K562 (cell line): ENCODE measurements at regions not wholly inside any gene's neighbourhood (a gene's known extent, or its start where the extent isn't known, plus 50 kb on each side); places are given as distances from the start of the nearest gene placed in this dataset.

Experiments
- C11orf30 ChIP-seq: fragments of 450-650 bp; IDR thresholded peaks from 2 replicates; pipeline ENCODE4 v1.6.1; 2016; ENCODE audit warnings: low read depth, mild to moderate bottlenecking
- ELF2 ChIP-seq: fragments of 250-450 bp; sonication (Bioruptor Pico); IDR thresholded peaks from 2 replicates; pipeline ENCODE4 v1.5.0; 2021; ENCODE audit warnings: mild to moderate bottlenecking
- GTF2F1 ChIP-seq: IDR thresholded peaks from 2 replicates; pipeline ENCODE4 v1.6.1; 2011; ENCODE audit warnings: low read depth, low read length, improper control_type of control experiment
- L3MBTL2 ChIP-seq: fragments of 450-650 bp; IDR thresholded peaks from 2 replicates; pipeline ENCODE4 v1.6.1; 2016; ENCODE audit warnings: mild to moderate bottlenecking, moderate library complexity
- PHF20 ChIP-seq: fragments of 450-650 bp; IDR thresholded peaks from 2 replicates; pipeline ENCODE4 v1.6.1; 2018; ENCODE audit not compliant: partially characterized antibody
- TCFL5 ChIP-seq: fragments of 250-450 bp; sonication (Bioruptor Pico); conservative IDR thresholded peaks from 2 replicates; pipeline ENCODE4 v1.6.1; 2021; ENCODE audit warnings: mild to moderate bottlenecking, moderate library complexity, matching md5 sums
- ZNF165 ChIP-seq: fragments of 250-450 bp; sonication (Bioruptor Pico); IDR thresholded peaks from 2 replicates; pipeline ENCODE4 v1.4.0; 2020; ENCODE audit warnings: borderline replicate concordance
- ZNF354B ChIP-seq: fragments of 250-450 bp; sonication (Bioruptor Pico); IDR thresholded peaks from 2 replicates; pipeline ENCODE4 v1.4.0; 2020
- ZNF76 ChIP-seq: fragments of 250-450 bp; sonication (Bioruptor Pico); IDR thresholded peaks from 2 replicates; pipeline ENCODE4 v1.4.0; 2020; ENCODE audit warnings: mild to moderate bottlenecking, moderate library complexity, borderline replicate concordance
- TF ChIP-seq, protein P1 (sequence below): fragments of 450-650 bp; IDR thresholded peaks from 2 replicates; pipeline ENCODE4 v1.6.1; 2016; ENCODE audit warnings: mild to moderate bottlenecking, moderate library complexity
- TF ChIP-seq, protein P2 (sequence below): fragments of 450-650 bp; IDR thresholded peaks from 2 replicates; pipeline ENCODE4 v1.6.1; 2016; ENCODE audit warnings: missing biosample characterization, missing genetic modification characterization
- TF ChIP-seq, protein P3 (sequence below): fragments of 450-650 bp; formaldehyde crosslinking; IDR thresholded peaks from 2 replicates; pipeline ENCODE4 v1.4.0; 2020; ENCODE audit warnings: mild to moderate bottlenecking, moderate library complexity
- TF ChIP-seq, protein P4 (sequence below): sonication (generic); formaldehyde crosslinking; IDR thresholded peaks from 2 replicates; pipeline ENCODE4 v1.8.0; 2022; ENCODE audit warnings: missing genetic modification reagents, mild to moderate bottlenecking, borderline replicate concordance

DNA sequence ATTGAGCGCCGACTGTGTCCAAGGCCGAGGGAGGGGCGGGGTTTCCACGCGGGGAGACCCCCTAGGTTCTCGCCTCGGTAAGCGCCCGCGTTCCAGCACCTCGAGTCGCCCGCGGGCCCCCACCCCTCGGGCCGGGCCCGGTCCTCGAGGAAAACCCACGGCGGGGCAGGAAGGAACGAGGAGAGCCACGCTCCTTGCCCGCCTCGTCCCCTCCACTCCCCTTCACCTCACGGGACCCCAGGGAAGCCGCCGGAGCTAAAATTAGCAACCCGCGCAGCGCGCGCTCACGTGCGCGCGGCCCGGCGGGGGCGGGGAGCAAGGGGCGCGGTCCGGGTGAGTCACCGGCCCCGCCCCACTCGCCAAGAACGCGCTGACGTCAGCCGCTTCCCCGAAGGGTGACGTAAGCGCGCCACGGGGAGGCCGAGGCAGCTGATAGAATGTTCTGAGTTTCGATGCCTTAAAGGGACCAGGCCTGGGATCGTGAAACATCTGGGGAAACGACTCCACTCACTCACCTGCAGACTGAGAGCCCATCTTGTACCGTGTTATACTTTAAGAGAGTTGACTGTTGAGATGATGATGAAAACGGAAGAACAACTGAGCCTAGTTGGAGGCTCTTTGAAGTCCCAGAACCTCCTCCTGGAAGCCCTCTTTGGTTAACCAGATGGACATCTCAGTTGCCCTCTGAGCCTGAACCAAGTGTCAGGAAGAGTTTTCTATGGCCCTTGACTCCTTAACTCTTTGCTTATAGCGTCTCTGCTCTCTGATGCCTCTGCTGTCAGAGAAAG lies 49.7 kb upstream of the ATF3 start (continued):
- TF ChIP-seq, protein P1, sequence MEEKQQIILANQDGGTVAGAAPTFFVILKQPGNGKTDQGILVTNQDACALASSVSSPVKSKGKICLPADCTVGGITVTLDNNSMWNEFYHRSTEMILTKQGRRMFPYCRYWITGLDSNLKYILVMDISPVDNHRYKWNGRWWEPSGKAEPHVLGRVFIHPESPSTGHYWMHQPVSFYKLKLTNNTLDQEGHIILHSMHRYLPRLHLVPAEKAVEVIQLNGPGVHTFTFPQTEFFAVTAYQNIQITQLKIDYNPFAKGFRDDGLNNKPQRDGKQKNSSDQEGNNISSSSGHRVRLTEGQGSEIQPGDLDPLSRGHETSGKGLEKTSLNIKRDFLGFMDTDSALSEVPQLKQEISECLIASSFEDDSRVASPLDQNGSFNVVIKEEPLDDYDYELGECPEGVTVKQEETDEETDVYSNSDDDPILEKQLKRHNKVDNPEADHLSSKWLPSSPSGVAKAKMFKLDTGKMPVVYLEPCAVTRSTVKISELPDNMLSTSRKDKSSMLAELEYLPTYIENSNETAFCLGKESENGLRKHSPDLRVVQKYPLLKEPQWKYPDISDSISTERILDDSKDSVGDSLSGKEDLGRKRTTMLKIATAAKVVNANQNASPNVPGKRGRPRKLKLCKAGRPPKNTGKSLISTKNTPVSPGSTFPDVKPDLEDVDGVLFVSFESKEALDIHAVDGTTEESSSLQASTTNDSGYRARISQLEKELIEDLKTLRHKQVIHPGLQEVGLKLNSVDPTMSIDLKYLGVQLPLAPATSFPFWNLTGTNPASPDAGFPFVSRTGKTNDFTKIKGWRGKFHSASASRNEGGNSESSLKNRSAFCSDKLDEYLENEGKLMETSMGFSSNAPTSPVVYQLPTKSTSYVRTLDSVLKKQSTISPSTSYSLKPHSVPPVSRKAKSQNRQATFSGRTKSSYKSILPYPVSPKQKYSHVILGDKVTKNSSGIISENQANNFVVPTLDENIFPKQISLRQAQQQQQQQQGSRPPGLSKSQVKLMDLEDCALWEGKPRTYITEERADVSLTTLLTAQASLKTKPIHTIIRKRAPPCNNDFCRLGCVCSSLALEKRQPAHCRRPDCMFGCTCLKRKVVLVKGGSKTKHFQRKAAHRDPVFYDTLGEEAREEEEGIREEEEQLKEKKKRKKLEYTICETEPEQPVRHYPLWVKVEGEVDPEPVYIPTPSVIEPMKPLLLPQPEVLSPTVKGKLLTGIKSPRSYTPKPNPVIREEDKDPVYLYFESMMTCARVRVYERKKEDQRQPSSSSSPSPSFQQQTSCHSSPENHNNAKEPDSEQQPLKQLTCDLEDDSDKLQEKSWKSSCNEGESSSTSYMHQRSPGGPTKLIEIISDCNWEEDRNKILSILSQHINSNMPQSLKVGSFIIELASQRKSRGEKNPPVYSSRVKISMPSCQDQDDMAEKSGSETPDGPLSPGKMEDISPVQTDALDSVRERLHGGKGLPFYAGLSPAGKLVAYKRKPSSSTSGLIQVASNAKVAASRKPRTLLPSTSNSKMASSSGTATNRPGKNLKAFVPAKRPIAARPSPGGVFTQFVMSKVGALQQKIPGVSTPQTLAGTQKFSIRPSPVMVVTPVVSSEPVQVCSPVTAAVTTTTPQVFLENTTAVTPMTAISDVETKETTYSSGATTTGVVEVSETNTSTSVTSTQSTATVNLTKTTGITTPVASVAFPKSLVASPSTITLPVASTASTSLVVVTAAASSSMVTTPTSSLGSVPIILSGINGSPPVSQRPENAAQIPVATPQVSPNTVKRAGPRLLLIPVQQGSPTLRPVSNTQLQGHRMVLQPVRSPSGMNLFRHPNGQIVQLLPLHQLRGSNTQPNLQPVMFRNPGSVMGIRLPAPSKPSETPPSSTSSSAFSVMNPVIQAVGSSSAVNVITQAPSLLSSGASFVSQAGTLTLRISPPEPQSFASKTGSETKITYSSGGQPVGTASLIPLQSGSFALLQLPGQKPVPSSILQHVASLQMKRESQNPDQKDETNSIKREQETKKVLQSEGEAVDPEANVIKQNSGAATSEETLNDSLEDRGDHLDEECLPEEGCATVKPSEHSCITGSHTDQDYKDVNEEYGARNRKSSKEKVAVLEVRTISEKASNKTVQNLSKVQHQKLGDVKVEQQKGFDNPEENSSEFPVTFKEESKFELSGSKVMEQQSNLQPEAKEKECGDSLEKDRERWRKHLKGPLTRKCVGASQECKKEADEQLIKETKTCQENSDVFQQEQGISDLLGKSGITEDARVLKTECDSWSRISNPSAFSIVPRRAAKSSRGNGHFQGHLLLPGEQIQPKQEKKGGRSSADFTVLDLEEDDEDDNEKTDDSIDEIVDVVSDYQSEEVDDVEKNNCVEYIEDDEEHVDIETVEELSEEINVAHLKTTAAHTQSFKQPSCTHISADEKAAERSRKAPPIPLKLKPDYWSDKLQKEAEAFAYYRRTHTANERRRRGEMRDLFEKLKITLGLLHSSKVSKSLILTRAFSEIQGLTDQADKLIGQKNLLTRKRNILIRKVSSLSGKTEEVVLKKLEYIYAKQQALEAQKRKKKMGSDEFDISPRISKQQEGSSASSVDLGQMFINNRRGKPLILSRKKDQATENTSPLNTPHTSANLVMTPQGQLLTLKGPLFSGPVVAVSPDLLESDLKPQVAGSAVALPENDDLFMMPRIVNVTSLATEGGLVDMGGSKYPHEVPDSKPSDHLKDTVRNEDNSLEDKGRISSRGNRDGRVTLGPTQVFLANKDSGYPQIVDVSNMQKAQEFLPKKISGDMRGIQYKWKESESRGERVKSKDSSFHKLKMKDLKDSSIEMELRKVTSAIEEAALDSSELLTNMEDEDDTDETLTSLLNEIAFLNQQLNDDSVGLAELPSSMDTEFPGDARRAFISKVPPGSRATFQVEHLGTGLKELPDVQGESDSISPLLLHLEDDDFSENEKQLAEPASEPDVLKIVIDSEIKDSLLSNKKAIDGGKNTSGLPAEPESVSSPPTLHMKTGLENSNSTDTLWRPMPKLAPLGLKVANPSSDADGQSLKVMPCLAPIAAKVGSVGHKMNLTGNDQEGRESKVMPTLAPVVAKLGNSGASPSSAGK = peak; percentile 91
- TF ChIP-seq ZNF354B (peak; percentile 40; the same call in 1 of the 2 replicates), ELF2 (no peak), TCFL5 (CRISPR knock-in tag) (no peak), GTF2F1 (0 out of 2 replicates have a peak, but pooled peaks have one; percentile 45), ZNF76 (no peak; the same call in 1 of the 2 replicates), L3MBTL2 (peak; percentile 95), C11orf30 (peak; percentile 90), PHF20 (peak; percentile 89), ZNF165 (no peak)
- TF ChIP-seq, protein P2, sequence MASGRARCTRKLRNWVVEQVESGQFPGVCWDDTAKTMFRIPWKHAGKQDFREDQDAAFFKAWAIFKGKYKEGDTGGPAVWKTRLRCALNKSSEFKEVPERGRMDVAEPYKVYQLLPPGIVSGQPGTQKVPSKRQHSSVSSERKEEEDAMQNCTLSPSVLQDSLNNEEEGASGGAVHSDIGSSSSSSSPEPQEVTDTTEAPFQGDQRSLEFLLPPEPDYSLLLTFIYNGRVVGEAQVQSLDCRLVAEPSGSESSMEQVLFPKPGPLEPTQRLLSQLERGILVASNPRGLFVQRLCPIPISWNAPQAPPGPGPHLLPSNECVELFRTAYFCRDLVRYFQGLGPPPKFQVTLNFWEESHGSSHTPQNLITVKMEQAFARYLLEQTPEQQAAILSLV (tag) = no peak
- TF ChIP-seq, protein P3, sequence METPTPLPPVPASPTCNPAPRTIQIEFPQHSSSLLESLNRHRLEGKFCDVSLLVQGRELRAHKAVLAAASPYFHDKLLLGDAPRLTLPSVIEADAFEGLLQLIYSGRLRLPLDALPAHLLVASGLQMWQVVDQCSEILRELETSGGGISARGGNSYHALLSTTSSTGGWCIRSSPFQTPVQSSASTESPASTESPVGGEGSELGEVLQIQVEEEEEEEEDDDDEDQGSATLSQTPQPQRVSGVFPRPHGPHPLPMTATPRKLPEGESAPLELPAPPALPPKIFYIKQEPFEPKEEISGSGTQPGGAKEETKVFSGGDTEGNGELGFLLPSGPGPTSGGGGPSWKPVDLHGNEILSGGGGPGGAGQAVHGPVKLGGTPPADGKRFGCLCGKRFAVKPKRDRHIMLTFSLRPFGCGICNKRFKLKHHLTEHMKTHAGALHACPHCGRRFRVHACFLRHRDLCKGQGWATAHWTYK (CRISPR knock-in tag) = 0 out of 2 replicates have a peak, but pooled peaks have one; percentile 12
- TF ChIP-seq, protein P4, sequence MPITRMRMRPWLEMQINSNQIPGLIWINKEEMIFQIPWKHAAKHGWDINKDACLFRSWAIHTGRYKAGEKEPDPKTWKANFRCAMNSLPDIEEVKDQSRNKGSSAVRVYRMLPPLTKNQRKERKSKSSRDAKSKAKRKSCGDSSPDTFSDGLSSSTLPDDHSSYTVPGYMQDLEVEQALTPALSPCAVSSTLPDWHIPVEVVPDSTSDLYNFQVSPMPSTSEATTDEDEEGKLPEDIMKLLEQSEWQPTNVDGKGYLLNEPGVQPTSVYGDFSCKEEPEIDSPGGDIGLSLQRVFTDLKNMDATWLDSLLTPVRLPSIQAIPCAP (CRISPR knock-in tag) = no peak
